HUDEP-2 (cell line): ENCODE measurements at regions not wholly inside any gene's neighbourhood (a gene's known extent, or its start where the extent isn't known, plus 50 kb on each side); places are given as distances from the start of the nearest gene placed in this dataset.

Source experiments
- DNase-seq, 76 experiments: peaks; one replicate each; lab custom pipeline; 2025; ENCODE audit not compliant: unreplicated experiment in 76 of 76; lab: John Stamatoyannopoulos, UW

GRCh38 chr2:163373496-163373895, 362.3 kb downstream of the FIGN start:
- no peak for DNase-seq

- DNase-seq: no peak
These were observed 365.5 kb downstream of the FIGN start for GRCh38 chr2:163370169-163370886.

- DNase-seq: no peak
These were observed 366.7 kb downstream of the FIGN start for GRCh38 chr2:163369111-163369510.

GRCh38 chr2:163368655-163369054, 367.2 kb downstream of the FIGN start:
- no peak for DNase-seq

GRCh38 chr2:163367825-163368582, 367.8 kb downstream of the FIGN start:
- no peak for DNase-seq

GRCh38 chr2:163364736-163365135, 371.1 kb downstream of the FIGN start:
- DNase-seq: no peak

GRCh38 chr2:163353551-163353950, 382.3 kb downstream of the FIGN start:
- no peak for DNase-seq

GRCh38 chr2:163351966-163352365, 383.8 kb downstream of the FIGN start:
- no peak for DNase-seq

- no peak for DNase-seq
These were observed 384.7 kb downstream of the FIGN start for GRCh38 chr2:163351143-163351542.

- peak in 1 of 76 experiments; percentile 12 for DNase-seq
These were observed 386.9 kb downstream of the FIGN start for GRCh38 chr2:163348857-163349380.

GRCh38 chr2:163347982-163348856, 387.6 kb downstream of the FIGN start:
- DNase-seq: no peak

GRCh38 chr2:163345795-163346573, 389.8 kb downstream of the FIGN start:
- DNase-seq: peak in 21 of 76 experiments; percentile 3 to 36 (median 19)

GRCh38 chr2:163343316-163343715, 392.5 kb downstream of the FIGN start:
- DNase-seq: no peak

- no peak for DNase-seq
These were observed 394.4 kb downstream of the FIGN start for GRCh38 chr2:163341426-163341825.

GRCh38 chr2:163338270-163338669, 397.5 kb downstream of the FIGN start:
- DNase-seq: no peak

GRCh38 chr2:163324677-163325076, 411.1 kb downstream of the FIGN start:
- DNase-seq: no peak

GRCh38 chr2:163319006-163319405, 416.8 kb downstream of the FIGN start:
- DNase-seq: no peak

- DNase-seq: no peak
These were observed 421.1 kb downstream of the FIGN start for GRCh38 chr2:163314712-163315111.

- DNase-seq: no peak
These were observed 423.1 kb downstream of the FIGN start for GRCh38 chr2:163312713-163313112.

GRCh38 chr2:163306647-163307046, 429.2 kb downstream of the FIGN start:
- no peak for DNase-seq
